HG03025 (cell line): ENCODE measurements at regions not wholly inside any gene's neighbourhood (a gene's known extent, or its start where the extent isn't known, plus 50 kb on each side); places are given as distances from the start of the nearest gene placed in this dataset.

Experiments used
- ATAC-seq: cut with Tn5 transposase; IDR thresholded peaks from one replicate; pipeline ENCODE4 v1.9.1; 2021; ENCODE audit warnings: mild to moderate bottlenecking, moderate library complexity; ENCODE audit not compliant: unreplicated experiment, low FRiP score

- ATAC-seq, result no peak
These were observed 75.7 kb upstream of the RAB6C start for GRCh38 chr2:129903586-129904425.

- ATAC-seq, result no peak
These were observed 74.7 kb upstream of the RAB6C start for GRCh38 chr2:129904532-129905446.

- ATAC-seq, result no peak
These were observed 73.8 kb upstream of the RAB6C start for GRCh38 chr2:129905664-129906081.

- ATAC-seq, result no peak
These were observed 73.2 kb upstream of the RAB6C start for GRCh38 chr2:129906139-129906860.

- ATAC-seq, result no peak
These were observed 72.6 kb upstream of the RAB6C start for GRCh38 chr2:129906861-129907235.

GRCh38 chr2:129907256-129907998 lies 72.0 kb upstream of the RAB6C start:
- no peak for ATAC-seq

GRCh38 chr2:129908721-129909373 lies 70.6 kb upstream of the RAB6C start:
- no peak for ATAC-seq

- ATAC-seq, result no peak
These were observed 69.6 kb upstream of the RAB6C start for GRCh38 chr2:129909651-129910418.

- no peak for ATAC-seq
These were observed 68.8 kb upstream of the RAB6C start for GRCh38 chr2:129910446-129911362.

GRCh38 chr2:129911363-129912065 lies 68.0 kb upstream of the RAB6C start:
- no peak for ATAC-seq

GRCh38 chr2:129912066-129912820 lies 67.2 kb upstream of the RAB6C start:
- no peak for ATAC-seq

GRCh38 chr2:129912871-129913694 lies 66.4 kb upstream of the RAB6C start:
- ATAC-seq, result no peak

GRCh38 chr2:129913695-129914495 lies 65.6 kb upstream of the RAB6C start:
- no peak for ATAC-seq

GRCh38 chr2:129914538-129915302 lies 64.7 kb upstream of the RAB6C start:
- ATAC-seq, result no peak
